ENCODE measurements at regions not wholly inside any gene's neighbourhood (a gene's known extent, or its start where the extent isn't known, plus 50 kb on each side); places are given as distances from the start of the nearest gene placed in this dataset.

GRCh38 chr6:135707426-135707825 lies 144.1 kb upstream of the PDE7B start:
- TF ChIP-seq NFRKB (IDR thresholded peaks at IDR 0.05) (no peak), ZNF384 (IDR thresholded peaks at IDR 0.05) (no peak), FOXK2 (IDR thresholded peaks at IDR 0.05) (no peak), FOXA1 (IDR thresholded peaks at IDR 0.05) (no peak), SUZ12 (IDR thresholded peaks at IDR 0.05) (no peak), ELF4 (IDR thresholded peaks at IDR 0.05) (no peak), FOXM1 (IDR thresholded peaks at IDR 0.05; ENCODE audit: borderline replicate concordance) (no peak), ARNT (IDR thresholded peaks at IDR 0.05) (no peak)

All from HEK293T (cell line).